ENCODE measurements at regions not wholly inside any gene's neighbourhood (a gene's known extent, or its start where the extent isn't known, plus 50 kb on each side); places are given as distances from the start of the nearest gene placed in this dataset.

DNA sequence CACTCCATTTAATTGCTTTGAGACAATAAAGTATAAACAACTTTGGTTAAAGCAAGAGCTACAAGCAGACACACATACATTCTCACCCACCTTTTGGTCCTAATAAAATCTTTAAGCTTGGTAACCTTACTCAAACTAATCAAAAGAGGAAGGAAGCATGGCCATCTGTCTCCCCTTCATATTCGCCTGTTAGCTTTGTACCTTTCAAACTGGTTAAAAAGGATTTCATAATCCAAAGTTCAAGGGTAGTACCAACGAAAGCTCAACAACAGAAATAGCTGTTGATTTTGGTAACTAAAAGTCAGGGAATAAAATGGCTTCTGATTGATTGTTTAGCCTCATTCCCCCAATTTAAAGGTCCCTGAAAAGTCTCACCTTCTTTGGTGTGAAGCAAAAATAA lies 456.9 kb downstream of the BCAT1 start:
- Histone ChIP-seq H3K9ac (ENCODE audit: low read length in 3 of 3) (no peak overlapping the region), H3K27ac (ENCODE audit: low read depth in 2 of 2, low read length in 2 of 2) (no peak overlapping the region), H3K36me3 (ENCODE audit: control insufficient read depth in 2 of 3, insufficient read depth in 3 of 3, low read length in 3 of 3) (no peaks in the 10 kb centered on the region), H3K27me3 (ENCODE audit: control insufficient read depth, insufficient read depth, low read length) (no peaks in the 10 kb centered on the region), H3K4me3 (ENCODE audit: low read length in 3 of 3) (no peak overlapping the region), H3K4me1 (ENCODE audit: control insufficient read depth in 2 of 3, insufficient read depth in 2 of 3, low read depth in 1 of 3, low read length in 3 of 3) (no peaks in the 10 kb centered on the region), H3K9me3 (ENCODE audit: control insufficient read depth in 2 of 3, insufficient read depth in 1 of 3, low read length in 3 of 3) (no peaks in the 10 kb centered on the region)
- TF ChIP-seq, protein P1, sequence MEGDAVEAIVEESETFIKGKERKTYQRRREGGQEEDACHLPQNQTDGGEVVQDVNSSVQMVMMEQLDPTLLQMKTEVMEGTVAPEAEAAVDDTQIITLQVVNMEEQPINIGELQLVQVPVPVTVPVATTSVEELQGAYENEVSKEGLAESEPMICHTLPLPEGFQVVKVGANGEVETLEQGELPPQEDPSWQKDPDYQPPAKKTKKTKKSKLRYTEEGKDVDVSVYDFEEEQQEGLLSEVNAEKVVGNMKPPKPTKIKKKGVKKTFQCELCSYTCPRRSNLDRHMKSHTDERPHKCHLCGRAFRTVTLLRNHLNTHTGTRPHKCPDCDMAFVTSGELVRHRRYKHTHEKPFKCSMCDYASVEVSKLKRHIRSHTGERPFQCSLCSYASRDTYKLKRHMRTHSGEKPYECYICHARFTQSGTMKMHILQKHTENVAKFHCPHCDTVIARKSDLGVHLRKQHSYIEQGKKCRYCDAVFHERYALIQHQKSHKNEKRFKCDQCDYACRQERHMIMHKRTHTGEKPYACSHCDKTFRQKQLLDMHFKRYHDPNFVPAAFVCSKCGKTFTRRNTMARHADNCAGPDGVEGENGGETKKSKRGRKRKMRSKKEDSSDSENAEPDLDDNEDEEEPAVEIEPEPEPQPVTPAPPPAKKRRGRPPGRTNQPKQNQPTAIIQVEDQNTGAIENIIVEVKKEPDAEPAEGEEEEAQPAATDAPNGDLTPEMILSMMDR (IDR thresholded peaks at IDR 0.05; ENCODE audit: borderline replicate concordance, extremely low read depth, insufficient read depth) = no peak
- DNase-seq (no peak), FAIRE-seq (no peak)
- intact Hi-C loops (cut with DNase I) = no loop called here

DNA sequence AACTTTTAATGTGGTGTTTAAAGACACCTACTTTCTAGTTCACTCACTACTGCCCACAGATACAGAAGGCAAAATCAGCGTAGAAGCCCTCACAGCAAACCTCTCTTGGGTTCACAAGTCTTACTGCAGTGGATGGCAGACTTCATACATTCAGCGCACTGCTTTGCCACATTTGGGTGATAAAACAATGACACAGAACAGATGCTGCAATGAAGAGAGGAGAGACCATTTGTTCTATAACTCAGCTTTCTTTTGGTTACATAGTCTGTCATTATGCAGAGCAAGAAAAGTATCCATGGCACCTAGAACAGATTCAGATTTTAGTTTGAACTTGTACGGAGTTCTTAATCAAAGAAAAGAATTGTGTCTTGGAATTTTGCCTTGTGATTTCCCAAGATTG lies 459.0 kb downstream of the BCAT1 start:
- FAIRE-seq (no peak), DNase-seq (no peak)
- Histone ChIP-seq H3K27me3 (ENCODE audit: control insufficient read depth, insufficient read depth, low read length) (no peaks in the 10 kb centered on the region), H3K9me3 (ENCODE audit: control insufficient read depth in 2 of 3, insufficient read depth in 1 of 3, low read length in 3 of 3) (no peaks in the 10 kb centered on the region), H3K4me1 (ENCODE audit: control insufficient read depth in 2 of 3, insufficient read depth in 2 of 3, low read depth in 1 of 3, low read length in 3 of 3) (no peaks in the 10 kb centered on the region), H3K36me3 (ENCODE audit: control insufficient read depth in 2 of 3, insufficient read depth in 3 of 3, low read length in 3 of 3) (no peaks in the 10 kb centered on the region), H3K4me3 (ENCODE audit: low read length in 3 of 3) (no peak overlapping the region), H3K27ac (ENCODE audit: low read depth in 2 of 2, low read length in 2 of 2) (no peak overlapping the region), H3K9ac (ENCODE audit: low read length in 3 of 3) (no peak overlapping the region)
- TF ChIP-seq, protein P1 (IDR thresholded peaks at IDR 0.05; ENCODE audit: borderline replicate concordance, extremely low read depth, insufficient read depth) = no peak
- intact Hi-C loops (cut with DNase I) = no loop called here

DNA sequence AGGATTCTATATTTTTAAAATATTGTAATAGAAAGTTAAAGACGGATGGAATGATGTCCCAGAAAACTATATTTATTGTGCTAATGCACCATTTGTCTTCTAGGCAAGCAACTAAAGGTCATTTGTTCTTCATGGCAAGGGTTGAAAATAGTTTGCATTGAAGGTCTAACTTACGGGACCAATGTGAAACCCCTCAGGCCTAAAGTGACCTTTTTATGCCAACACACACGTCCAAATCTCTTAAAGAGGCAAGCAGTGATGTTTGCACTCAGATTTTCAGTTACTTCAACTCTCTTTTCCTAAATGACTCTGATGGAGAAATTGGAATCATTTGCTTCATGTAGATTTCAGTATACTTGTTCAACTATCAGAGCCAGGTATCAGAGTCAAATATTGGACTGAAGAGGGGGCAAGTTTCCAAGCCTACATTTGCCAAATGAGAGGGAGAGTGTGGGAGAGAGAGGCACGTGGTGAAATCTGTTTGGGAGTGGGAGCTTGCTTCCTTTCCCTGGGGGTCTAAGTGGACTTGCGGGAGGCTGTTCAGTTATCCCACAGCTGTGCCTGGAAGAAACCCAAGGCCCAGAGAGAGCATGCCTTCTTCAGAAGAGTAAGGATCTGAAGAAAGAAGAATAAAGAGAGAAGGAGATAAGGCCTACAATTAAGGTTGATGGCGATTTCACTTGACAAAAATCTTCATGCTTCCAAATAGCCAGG lies 459.8 kb downstream of the BCAT1 start:
- TF ChIP-seq, protein P1 (IDR thresholded peaks at IDR 0.05; ENCODE audit: borderline replicate concordance, extremely low read depth, insufficient read depth) = no peak
- H3K4me1 ChIP-seq (ENCODE audit: control insufficient read depth in 2 of 3, insufficient read depth in 2 of 3, low read depth in 1 of 3, low read length in 3 of 3) = no peaks in the 10 kb centered on the region
- no peak overlapping the region for H3K4me3 ChIP-seq (ENCODE audit: low read length in 3 of 3)
- H3K9ac ChIP-seq (ENCODE audit: low read length in 3 of 3) = no peak overlapping the region
- no peaks in the 10 kb centered on the region for H3K27me3 ChIP-seq (ENCODE audit: control insufficient read depth, insufficient read depth, low read length)
- H3K36me3 ChIP-seq (ENCODE audit: control insufficient read depth in 2 of 3, insufficient read depth in 3 of 3, low read length in 3 of 3) = no peaks in the 10 kb centered on the region
- no peak for DNase-seq
- no peaks in the 10 kb centered on the region for H3K9me3 ChIP-seq (ENCODE audit: control insufficient read depth in 2 of 3, insufficient read depth in 1 of 3, low read length in 3 of 3)
- FAIRE-seq = no peak
- intact Hi-C loops (cut with DNase I) = no loop called here
- no peak overlapping the region for H3K27ac ChIP-seq (ENCODE audit: low read depth in 2 of 2, low read length in 2 of 2)

All from kidney (tissue), 13 donors.